NT2/D1 (cell line): ENCODE measurements at regions not wholly inside any gene's neighbourhood (a gene's known extent, or its start where the extent isn't known, plus 50 kb on each side); places are given as distances from the start of the nearest gene placed in this dataset.

Experiments
- DNase-seq: peaks from one replicate; pipeline ENCODE4 v3.0.0-alpha.2; 2011; ENCODE audit warnings: low read depth, low spot score
- H3K27me3 ChIP-seq: 2 replicates; pipeline ENCODE4 v1.6.0; 2011; ENCODE audit warnings: mild to moderate bottlenecking; ENCODE audit not compliant: insufficient read length, insufficient read depth
- H3K36me3 ChIP-seq: 2 replicates; pipeline ENCODE4 v1.6.1; 2011; ENCODE audit warnings: mild to moderate bottlenecking, low read length, mixed read lengths; ENCODE audit not compliant: insufficient read depth, insufficient read length
- H3K4me1 ChIP-seq: 2 replicates; pipeline ENCODE4 v1.5.1; 2011; ENCODE audit not compliant: insufficient read depth, insufficient read length
- H3K4me3 ChIP-seq: 2 replicates; pipeline ENCODE4 v1.5.1; 2011; ENCODE audit warnings: low read depth; ENCODE audit not compliant: insufficient read length
- H3K9ac ChIP-seq: 2 replicates; pipeline ENCODE4 v1.6.0; 2011; ENCODE audit warnings: low read depth; ENCODE audit not compliant: insufficient read length
- H3K9me3 ChIP-seq: 2 replicates; pipeline ENCODE4 v1.5.1; 2011; ENCODE audit warnings: mild to moderate bottlenecking, low read length; ENCODE audit not compliant: insufficient read depth
- SUZ12 ChIP-seq: IDR thresholded peaks from 2 replicates; pipeline ENCODE4 v1.6.1; 2011; ENCODE audit not compliant: insufficient read length, insufficient read depth; ENCODE audit errors: extremely low read depth
- YY1 ChIP-seq: IDR thresholded peaks from 2 replicates; pipeline ENCODE4 v1.6.1; 2011; ENCODE audit not compliant: insufficient read length, insufficient read depth
- ZNF274 ChIP-seq: IDR thresholded peaks from 2 replicates; pipeline ENCODE4 v1.6.1; 2011; ENCODE audit warnings: mild to moderate bottlenecking, low read depth, low read length

DNA sequence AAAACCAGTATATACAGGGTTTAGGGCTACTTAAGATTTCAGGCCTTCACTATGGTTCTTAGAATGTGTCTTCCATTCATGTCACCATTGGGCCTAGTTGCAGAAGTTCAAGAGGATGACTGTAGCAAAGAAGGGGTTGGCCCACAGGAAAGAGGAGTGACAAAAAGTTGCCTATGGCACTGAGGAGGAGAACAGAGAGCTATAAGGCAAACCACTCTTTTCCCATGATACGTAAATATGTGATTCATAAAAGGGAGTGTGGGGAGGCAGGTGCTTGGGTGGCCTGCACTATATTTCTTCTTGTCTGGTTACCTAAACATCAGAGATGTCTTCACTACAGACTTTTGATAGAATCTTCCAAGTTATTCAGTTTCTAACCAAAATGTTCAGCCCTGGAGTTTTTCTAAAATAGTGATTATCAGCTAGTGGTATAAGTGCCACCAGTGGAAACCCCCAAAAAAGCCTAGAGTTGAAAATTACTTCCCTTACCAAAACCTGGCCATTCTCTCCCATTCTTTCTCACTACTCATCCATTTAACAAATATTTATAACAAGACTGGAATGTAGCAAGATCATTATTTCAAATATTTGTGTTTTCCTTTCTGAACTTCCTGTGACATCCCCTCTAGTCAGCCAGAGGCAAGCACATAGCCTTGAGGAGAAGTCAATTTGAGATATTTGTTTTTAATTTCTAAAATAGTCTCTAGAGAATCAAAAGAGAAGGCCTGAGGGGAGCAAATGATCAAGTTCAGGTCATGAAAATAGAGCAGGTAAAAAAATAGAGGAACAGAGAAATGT lies 367.4 kb downstream of the EFNA5 start:
- TF ChIP-seq SUZ12 = no peak
- TF ChIP-seq ZNF274 = no peak
- Histone ChIP-seq H3K36me3 (no peaks in the 10 kb centered on the region), H3K9me3 (no peaks in the 10 kb centered on the region), H3K4me1 (no peaks in the 10 kb centered on the region), H3K27me3 (no peaks in the 10 kb centered on the region), H3K4me3 (no peak overlapping the region), H3K9ac (no peak overlapping the region)
- no peak for DNase-seq

DNA sequence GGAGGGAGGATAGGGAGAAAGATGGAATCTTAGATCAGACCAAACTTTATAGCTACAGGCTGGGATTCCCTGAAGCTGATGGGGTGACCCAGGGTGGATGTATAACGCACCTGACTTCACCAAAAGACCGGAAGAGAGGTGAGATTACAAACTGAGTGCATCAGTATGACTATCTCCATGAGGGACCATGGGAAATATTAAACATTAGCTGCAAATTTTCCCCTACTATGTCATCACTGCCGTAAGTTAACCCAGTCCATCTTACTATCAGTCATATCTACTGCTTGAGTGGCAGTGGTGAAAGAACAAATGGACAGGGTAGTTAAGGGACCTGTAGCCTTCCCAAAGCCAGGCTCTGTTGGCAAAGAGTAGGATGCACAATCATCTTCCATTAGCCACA lies 368.3 kb downstream of the EFNA5 start:
- Histone ChIP-seq H3K4me3 (no peak overlapping the region), H3K9me3 (no peaks in the 10 kb centered on the region), H3K4me1 (no peaks in the 10 kb centered on the region), H3K27me3 (no peaks in the 10 kb centered on the region), H3K36me3 (no peaks in the 10 kb centered on the region), H3K9ac (no peak overlapping the region)
- DNase-seq = no peak
- TF ChIP-seq YY1 (no peak), SUZ12 (no peak), ZNF274 (no peak)

DNA sequence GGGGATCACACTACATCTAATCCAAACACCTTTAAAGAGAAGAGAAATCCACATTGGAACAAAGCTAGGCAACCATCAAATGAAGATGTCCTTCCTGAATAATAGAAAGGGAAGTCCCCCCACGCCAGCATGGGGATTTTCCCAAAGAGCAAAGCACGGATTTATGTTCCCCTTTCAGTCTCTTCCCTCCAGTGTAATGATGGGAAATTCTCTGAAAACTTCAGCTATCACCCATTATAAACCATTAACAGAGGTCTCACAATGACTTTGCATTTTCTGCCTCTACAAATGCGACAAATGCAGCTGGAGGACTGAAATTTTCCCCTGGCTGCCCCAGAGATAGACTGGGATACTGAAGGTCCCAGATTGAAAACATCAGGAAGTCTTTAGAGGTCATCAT lies 368.7 kb downstream of the EFNA5 start:
- Histone ChIP-seq H3K36me3 (no peaks in the 10 kb centered on the region), H3K9me3 (no peaks in the 10 kb centered on the region), H3K4me3 (no peak overlapping the region), H3K4me1 (no peaks in the 10 kb centered on the region), H3K9ac (no peak overlapping the region), H3K27me3 (no peaks in the 10 kb centered on the region)
- TF ChIP-seq SUZ12 (no peak), YY1 (no peak), ZNF274 (no peak)
- no peak for DNase-seq

DNA sequence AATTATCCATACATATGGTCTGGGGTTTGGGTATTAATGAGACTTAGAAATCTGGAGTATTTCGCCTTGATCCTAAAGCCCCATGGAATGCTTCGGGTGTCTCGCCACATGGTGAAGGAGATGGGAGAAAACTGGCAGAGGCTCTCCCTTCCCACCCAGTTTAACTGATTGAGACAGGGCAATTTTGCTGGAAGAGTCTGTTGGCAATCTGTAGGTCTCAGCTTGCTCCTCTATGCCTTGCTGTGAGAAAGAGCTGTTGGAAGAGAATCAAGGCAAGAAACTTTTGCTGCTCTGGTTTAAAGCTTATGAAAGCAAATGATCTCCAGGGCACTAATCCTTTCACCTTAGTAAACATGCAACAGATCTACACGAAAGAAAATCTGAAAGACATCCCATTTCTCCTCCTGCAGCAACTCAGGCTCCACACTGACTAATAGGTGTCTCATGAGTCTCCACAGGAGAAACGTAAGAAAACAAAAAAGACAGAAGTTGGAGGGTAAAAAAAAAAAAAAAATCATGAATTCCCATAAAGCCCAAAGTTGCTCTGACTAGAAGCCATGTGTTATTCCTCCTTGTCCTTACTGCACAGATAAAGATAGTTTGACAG lies 369.9 kb downstream of the EFNA5 start:
- no peak overlapping the region for H3K4me3 ChIP-seq
- TF ChIP-seq ZNF274 (no peak), YY1 (no peak), SUZ12 (no peak)
- no peaks in the 10 kb centered on the region for H3K4me1 ChIP-seq
- DNase-seq = no peak
- H3K36me3 ChIP-seq = no peaks in the 10 kb centered on the region
- no peak overlapping the region for H3K9ac ChIP-seq
- no peaks in the 10 kb centered on the region for H3K27me3 ChIP-seq
- no peaks in the 10 kb centered on the region for H3K9me3 ChIP-seq

DNA sequence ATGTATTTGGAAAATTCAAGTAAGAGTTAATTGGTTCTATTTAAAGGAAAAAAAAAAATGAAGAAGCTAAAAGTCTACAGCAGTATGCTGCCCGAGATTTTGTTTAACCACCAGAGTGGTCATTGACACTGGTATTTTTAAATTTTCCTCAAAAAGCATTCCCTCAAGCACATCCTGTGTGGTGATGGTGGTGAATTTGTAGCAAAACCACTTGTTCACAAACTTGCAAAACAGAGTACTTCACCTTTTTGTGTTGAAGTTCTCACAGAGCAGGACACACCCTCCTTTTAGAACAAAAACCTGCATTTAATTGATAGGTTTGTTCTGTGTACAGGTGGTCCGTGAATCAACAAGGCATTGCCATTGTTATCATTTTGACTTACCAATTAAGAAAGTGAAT lies 374.2 kb downstream of the EFNA5 start:
- H3K4me1 ChIP-seq = no peaks in the 10 kb centered on the region
- no peaks in the 10 kb centered on the region for H3K9me3 ChIP-seq
- no peaks in the 10 kb centered on the region for H3K36me3 ChIP-seq
- TF ChIP-seq YY1 (no peak), ZNF274 (no peak), SUZ12 (no peak)
- H3K4me3 ChIP-seq = no peak overlapping the region
- H3K9ac ChIP-seq = no peak overlapping the region
- no peaks in the 10 kb centered on the region for H3K27me3 ChIP-seq
- no peak for DNase-seq

- TF ChIP-seq ZNF274 (no peak), SUZ12 (no peak), YY1 (no peak)
- H3K27me3 ChIP-seq = no peaks in the 10 kb centered on the region
Measured at GRCh38 chr5:107295914-107296313, 374.8 kb downstream of the EFNA5 start.

GRCh38 chr5:107294669-107295068 lies 376.1 kb downstream of the EFNA5 start:
- H3K9ac ChIP-seq = no peak overlapping the region
- H3K9me3 ChIP-seq = no peaks in the 10 kb centered on the region
- no peak overlapping the region for H3K4me3 ChIP-seq
- H3K27me3 ChIP-seq = no peaks in the 10 kb centered on the region
- TF ChIP-seq ZNF274 (no peak), YY1 (no peak), SUZ12 (no peak)
- DNase-seq = no peak
- no peaks in the 10 kb centered on the region for H3K36me3 ChIP-seq
- no peaks in the 10 kb centered on the region for H3K4me1 ChIP-seq

More at GRCh38 chr5:107295914-107296313, 374.8 kb downstream of the EFNA5 start:
- no peaks in the 10 kb centered on the region for H3K36me3 ChIP-seq
- DNase-seq = no peak
- no peak overlapping the region for H3K4me3 ChIP-seq
- no peaks in the 10 kb centered on the region for H3K4me1 ChIP-seq
- no peaks in the 10 kb centered on the region for H3K9me3 ChIP-seq
- H3K9ac ChIP-seq = no peak overlapping the region

DNA sequence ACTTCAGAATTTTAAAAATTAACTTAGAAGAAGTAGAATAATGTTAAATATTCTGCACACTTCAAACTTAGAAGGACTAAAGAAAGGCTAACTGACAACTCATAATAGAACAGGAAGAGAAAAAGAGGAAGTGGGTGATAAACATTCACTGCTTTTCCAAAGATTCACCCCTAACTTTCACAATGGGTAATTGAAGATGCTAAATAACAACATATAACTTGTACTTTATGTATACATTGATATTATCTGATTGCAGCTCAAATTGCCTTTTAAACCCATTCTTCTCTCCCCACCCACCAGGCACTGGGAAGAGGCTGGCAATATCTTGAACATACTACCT lies 376.6 kb downstream of the EFNA5 start:
- Histone ChIP-seq H3K9me3 (no peaks in the 10 kb centered on the region), H3K9ac (no peak overlapping the region), H3K4me1 (no peaks in the 10 kb centered on the region), H3K4me3 (no peak overlapping the region), H3K27me3 (no peaks in the 10 kb centered on the region), H3K36me3 (no peaks in the 10 kb centered on the region)
- no peak for TF ChIP-seq SUZ12
- no peak for TF ChIP-seq ZNF274
- no peak for TF ChIP-seq YY1
- DNase-seq = no peak
